Ascending aorta (tissue), 2 donors: ENCODE measurements at regions not wholly inside any gene's neighbourhood (a gene's known extent, or its start where the extent isn't known, plus 50 kb on each side); places are given as distances from the start of the nearest gene placed in this dataset.

ENCODE experiments used
- DNase-seq, 2 donors: peaks; one replicate each; pipeline ENCODE4 v3.0.0-alpha.2; 2019; ENCODE audit warnings: low spot score in 2 of 2
- H3K27ac ChIP-seq, 2 donors: fragments of 200-600 bp; sonication (generic); one replicate each; pipeline ENCODE4 v1.5.1; 2016 to 2017; ENCODE audit warnings: mild to moderate bottlenecking in 1 of 2
- H3K27me3 ChIP-seq: fragments of 200-600 bp; sonication (generic); one replicate; pipeline ENCODE4 v1.5.1; 2017
- H3K36me3 ChIP-seq, 2 donors: fragments of 200-600 bp; sonication (generic); one replicate each; pipeline ENCODE4 v1.5.1; 2016
- H3K4me1 ChIP-seq, 2 donors: fragments of 200-600 bp; sonication (generic); one replicate each; pipeline ENCODE4 v1.5.1; 2016 to 2017; ENCODE audit warnings: mild to moderate bottlenecking in 1 of 2
- H3K4me3 ChIP-seq, 2 donors: fragments of 200-600 bp; sonication (generic); one replicate each; pipeline ENCODE4 v1.5.1; 2016 to 2017; ENCODE audit warnings: mild to moderate bottlenecking in 1 of 2
- H3K9me3 ChIP-seq, 2 donors: fragments of 200-600 bp; sonication (generic); one replicate each; pipeline ENCODE4 v1.5.1; 2016
- intact Hi-C: fragments of 100-400 bp; cut with DNase I; formaldehyde crosslinking; loops from one replicate; pipeline ENCODE4 v1.15.1; 2023
- TF ChIP-seq, protein P1 (sequence below), 3 experiments: fragments of 200-600 bp in 2 of 3; fragments of 450-650 bp in 1 of 3; sonication (generic) in 2 of 3; IDR thresholded peaks; one replicate each; pipeline ENCODE4 v1.5.1; 2016 to 2019; ENCODE audit warnings: antibody characterized with exemption in 3 of 3, mild to moderate bottlenecking in 1 of 3, moderate library complexity in 1 of 3

DNA sequence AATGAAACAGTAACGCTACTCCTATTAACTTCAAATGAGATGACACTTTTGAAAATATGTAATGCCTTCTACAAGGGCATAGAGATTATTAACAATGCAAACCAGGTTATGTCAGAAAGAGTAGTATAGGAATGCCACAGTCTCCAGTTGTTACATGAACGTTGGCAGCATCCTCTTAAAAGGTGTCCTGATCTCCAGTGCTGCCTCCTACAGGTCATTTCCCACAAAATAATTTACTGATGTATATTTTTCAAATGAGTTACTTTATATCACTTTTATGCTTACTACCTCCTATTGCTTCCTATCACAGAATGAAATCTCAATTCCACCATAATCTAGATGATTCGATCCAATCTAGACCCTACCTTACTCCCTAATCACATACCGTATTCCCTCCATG is 195.2 kb upstream of the EPHA5 start:
- Histone ChIP-seq H3K4me1 (no peaks in the 10 kb centered on the region), H3K36me3 (no peaks in the 10 kb centered on the region)
- TF ChIP-seq, protein P1, sequence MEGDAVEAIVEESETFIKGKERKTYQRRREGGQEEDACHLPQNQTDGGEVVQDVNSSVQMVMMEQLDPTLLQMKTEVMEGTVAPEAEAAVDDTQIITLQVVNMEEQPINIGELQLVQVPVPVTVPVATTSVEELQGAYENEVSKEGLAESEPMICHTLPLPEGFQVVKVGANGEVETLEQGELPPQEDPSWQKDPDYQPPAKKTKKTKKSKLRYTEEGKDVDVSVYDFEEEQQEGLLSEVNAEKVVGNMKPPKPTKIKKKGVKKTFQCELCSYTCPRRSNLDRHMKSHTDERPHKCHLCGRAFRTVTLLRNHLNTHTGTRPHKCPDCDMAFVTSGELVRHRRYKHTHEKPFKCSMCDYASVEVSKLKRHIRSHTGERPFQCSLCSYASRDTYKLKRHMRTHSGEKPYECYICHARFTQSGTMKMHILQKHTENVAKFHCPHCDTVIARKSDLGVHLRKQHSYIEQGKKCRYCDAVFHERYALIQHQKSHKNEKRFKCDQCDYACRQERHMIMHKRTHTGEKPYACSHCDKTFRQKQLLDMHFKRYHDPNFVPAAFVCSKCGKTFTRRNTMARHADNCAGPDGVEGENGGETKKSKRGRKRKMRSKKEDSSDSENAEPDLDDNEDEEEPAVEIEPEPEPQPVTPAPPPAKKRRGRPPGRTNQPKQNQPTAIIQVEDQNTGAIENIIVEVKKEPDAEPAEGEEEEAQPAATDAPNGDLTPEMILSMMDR (IDR thresholded peaks at IDR 0.05) = no peak

DNA sequence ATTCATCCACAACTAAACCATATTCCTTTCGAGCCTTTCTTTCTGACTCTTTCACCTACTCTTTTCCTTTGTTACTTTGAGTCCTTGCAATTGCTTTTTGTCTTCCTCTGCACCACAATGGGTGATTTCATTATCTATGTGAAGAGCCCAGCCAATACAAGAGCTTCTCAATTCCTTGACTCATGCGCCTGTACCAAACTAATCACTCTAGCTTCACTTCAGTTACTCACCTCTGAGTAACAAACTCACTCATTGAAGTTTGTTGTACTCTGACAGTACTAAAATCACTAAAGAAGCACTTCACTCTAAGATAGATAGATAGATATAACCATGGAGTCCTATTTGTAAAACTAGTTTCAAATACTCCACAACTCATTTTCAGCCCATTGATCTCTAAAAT is 191.7 kb upstream of the EPHA5 start:
- H3K4me3 ChIP-seq = no peak overlapping the region
- no peak for DNase-seq
- H3K27me3 ChIP-seq = no peaks in the 10 kb centered on the region
- intact Hi-C loops = no loop called here
- H3K36me3 ChIP-seq = no peaks in the 10 kb centered on the region
- H3K9me3 ChIP-seq = no peaks in the 10 kb centered on the region
- H3K27ac ChIP-seq = no peak overlapping the region
- TF ChIP-seq, protein P1 (IDR thresholded peaks at IDR 0.05) = no peak
- no peaks in the 10 kb centered on the region for H3K4me1 ChIP-seq

More for the DNA sequence above, 195.2 kb upstream of the EPHA5 start:
- H3K27ac ChIP-seq = no peak overlapping the region
- H3K27me3 ChIP-seq = no peaks in the 10 kb centered on the region
- no peak overlapping the region for H3K4me3 ChIP-seq
- no peak for DNase-seq
- intact Hi-C loops = no loop called here
- no peaks in the 10 kb centered on the region for H3K9me3 ChIP-seq

DNA sequence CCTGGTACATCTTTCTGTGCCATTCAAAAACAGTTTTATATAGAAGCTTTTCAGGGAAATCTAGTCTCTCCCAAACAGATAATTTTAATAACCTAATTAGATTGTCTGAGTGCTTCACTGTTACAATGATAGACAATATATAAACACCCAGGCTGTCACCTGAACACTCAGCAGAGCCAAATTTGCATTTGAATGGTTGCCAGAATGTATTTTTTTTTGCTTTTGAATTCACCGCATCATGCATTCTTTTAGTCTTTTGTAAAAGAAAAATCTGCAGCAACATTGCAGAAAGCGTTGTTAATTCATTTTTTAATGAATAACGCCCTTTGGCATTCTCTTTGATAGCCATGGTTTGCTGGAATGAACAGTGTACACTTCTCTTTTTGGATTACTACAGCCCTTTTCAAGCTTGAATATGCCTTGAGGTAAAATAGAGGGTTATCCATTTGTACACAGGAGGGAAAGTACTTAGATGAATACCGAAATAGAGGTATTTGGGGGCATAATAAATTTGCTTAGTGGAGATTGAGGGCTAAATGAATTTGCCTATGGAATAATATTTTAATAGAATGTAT is 175.0 kb upstream of the EPHA5 start:
- Histone ChIP-seq H3K4me1 (no peaks in the 10 kb centered on the region), H3K9me3 (no peaks in the 10 kb centered on the region), H3K36me3 (no peaks in the 10 kb centered on the region), H3K4me3 (no peak overlapping the region), H3K27me3 (no peaks in the 10 kb centered on the region), H3K27ac (no peak overlapping the region)
- TF ChIP-seq, protein P1 (IDR thresholded peaks at IDR 0.05) = no peak
- no peak for DNase-seq
- intact Hi-C loops = no loop called here

DNA sequence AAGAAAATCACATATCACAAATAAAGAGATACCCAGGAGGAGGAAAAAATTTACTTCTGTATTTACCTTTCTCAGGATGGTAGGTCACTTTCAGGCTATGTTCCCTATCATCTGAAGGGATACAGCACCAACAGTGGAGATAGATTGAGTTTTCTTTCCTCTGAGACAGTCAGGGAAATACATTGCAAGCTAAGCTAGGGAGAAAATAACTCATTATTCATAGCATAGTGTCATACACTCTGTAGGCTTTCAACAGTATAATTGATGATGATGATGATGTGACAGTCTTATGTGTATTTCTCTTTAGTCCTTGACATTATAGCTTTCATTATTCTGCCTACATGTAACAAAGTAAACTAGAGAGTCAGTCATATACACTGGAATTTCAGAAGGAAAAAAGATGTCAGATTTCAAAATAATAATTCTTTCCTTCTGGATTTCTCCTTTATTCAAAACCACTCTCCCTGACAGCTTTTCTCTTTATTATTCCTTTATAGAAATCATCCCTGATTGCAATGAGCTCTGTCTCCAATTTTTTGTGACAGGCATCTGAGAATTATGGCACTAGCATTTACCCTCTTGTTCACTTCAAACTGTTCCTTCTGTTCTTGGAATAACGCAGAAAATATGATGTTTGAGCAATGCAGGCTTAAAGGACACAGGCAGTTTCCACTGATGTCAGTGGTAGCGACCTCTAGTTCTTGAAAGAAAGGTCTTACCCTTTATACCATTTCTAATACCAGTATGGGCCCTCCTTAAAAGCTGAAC is 169.1 kb upstream of the EPHA5 start:
- H3K27ac ChIP-seq = no peak overlapping the region
- no peaks in the 10 kb centered on the region for H3K27me3 ChIP-seq
- no peaks in the 10 kb centered on the region for H3K36me3 ChIP-seq
- no peak for DNase-seq
- H3K9me3 ChIP-seq = no peaks in the 10 kb centered on the region
- no peak overlapping the region for H3K4me3 ChIP-seq
- no peaks in the 10 kb centered on the region for H3K4me1 ChIP-seq
- intact Hi-C loops = no loop called here
- TF ChIP-seq, protein P1 (IDR thresholded peaks at IDR 0.05) = no peak

DNA sequence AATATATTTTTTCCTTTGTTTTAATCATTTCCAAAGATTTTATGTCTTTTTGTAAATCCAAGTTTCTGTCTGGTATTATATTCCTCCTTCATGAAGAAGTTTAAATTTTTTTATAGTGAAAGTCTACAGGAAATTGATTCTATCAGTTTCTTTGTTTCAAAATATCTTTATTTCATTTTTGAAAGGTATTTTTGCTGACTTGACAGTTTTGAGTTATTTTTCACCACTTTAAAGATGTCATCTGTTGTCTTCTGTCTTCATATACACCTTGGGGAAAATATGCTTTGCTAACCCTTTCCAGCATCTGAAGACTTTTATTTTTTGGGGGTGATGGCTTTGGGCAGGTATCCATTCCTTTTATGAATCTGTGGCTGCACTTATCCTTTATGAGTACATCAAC is 164.4 kb upstream of the EPHA5 start:
- no peak overlapping the region for H3K4me3 ChIP-seq
- intact Hi-C loops = no loop called here
- TF ChIP-seq, protein P1 (IDR thresholded peaks at IDR 0.05) = no peak
- H3K27ac ChIP-seq = no peak overlapping the region
- no peaks in the 10 kb centered on the region for H3K4me1 ChIP-seq
- DNase-seq = no peak
- H3K36me3 ChIP-seq = no peaks in the 10 kb centered on the region
- no peaks in the 10 kb centered on the region for H3K27me3 ChIP-seq
- no peaks in the 10 kb centered on the region for H3K9me3 ChIP-seq
